Gastrocnemius medialis (tissue), 4 donors: ENCODE measurements at regions not wholly inside any gene's neighbourhood (a gene's known extent, or its start where the extent isn't known, plus 50 kb on each side); places are given as distances from the start of the nearest gene placed in this dataset.

ENCODE experiments used
- POLR2A ChIP-seq, 2 donors: fragments of 450-650 bp; IDR thresholded peaks; one replicate each; pipeline ENCODE4 v1.6.1; 2017; ENCODE audit warnings: antibody characterized with exemption in 2 of 2, mild to moderate bottlenecking in 2 of 2, moderate library complexity in 2 of 2
- TF ChIP-seq, protein P1 (sequence below), 5 experiments: fragments of 450-650 bp in 3 of 5; fragments of 200-600 bp in 2 of 5; sonication (generic) in 2 of 5; IDR thresholded peaks in 4 of 5; conservative IDR thresholded peaks in 1 of 5; 1 replicate in 4 of 5; 2 replicates in 1 of 5; pipeline ENCODE4 v1.5.1; 2016 to 2019; ENCODE audit warnings: antibody characterized with exemption in 5 of 5, mild to moderate bottlenecking in 3 of 5, moderate library complexity in 3 of 5

DNA sequence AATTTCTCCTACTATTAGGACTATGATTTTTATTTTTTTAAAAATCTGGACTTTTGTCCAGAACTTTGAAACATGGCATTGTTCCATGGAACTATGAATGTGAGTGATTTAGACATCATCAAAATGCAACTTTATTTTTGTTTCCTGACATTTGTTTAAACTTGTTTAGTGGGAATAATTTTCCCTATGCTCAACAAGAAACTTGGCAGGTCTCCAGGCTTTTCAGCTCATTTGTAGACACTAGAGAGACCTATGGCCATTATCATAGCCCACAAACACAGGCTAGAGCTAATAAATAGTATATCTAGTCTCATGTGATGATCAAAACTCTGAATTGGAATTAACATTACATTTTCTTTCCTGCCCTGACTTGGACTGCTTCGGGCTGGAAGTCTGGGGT lies 145.1 kb upstream of the CELF4 start:
- TF ChIP-seq, protein P1, sequence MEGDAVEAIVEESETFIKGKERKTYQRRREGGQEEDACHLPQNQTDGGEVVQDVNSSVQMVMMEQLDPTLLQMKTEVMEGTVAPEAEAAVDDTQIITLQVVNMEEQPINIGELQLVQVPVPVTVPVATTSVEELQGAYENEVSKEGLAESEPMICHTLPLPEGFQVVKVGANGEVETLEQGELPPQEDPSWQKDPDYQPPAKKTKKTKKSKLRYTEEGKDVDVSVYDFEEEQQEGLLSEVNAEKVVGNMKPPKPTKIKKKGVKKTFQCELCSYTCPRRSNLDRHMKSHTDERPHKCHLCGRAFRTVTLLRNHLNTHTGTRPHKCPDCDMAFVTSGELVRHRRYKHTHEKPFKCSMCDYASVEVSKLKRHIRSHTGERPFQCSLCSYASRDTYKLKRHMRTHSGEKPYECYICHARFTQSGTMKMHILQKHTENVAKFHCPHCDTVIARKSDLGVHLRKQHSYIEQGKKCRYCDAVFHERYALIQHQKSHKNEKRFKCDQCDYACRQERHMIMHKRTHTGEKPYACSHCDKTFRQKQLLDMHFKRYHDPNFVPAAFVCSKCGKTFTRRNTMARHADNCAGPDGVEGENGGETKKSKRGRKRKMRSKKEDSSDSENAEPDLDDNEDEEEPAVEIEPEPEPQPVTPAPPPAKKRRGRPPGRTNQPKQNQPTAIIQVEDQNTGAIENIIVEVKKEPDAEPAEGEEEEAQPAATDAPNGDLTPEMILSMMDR (IDR thresholded peaks at IDR 0.05 in 4 of 5, conservative IDR thresholded peaks at IDR 0.05 in 1 of 5), result no peak
- no peak for TF ChIP-seq POLR2A (IDR thresholded peaks at IDR 0.05)
